ENCODE measurements at regions not wholly inside any gene's neighbourhood (a gene's known extent, or its start where the extent isn't known, plus 50 kb on each side); places are given as distances from the start of the nearest gene placed in this dataset.
A peak's percentile ranks its signal among the peaks of the same experiment; 100 is the strongest.
"Not testable (repeated sequence)": the region's sequence is repeated elsewhere in the genome, so short reads cannot be mapped to it uniquely, and the experiment has no call there.

DNA sequence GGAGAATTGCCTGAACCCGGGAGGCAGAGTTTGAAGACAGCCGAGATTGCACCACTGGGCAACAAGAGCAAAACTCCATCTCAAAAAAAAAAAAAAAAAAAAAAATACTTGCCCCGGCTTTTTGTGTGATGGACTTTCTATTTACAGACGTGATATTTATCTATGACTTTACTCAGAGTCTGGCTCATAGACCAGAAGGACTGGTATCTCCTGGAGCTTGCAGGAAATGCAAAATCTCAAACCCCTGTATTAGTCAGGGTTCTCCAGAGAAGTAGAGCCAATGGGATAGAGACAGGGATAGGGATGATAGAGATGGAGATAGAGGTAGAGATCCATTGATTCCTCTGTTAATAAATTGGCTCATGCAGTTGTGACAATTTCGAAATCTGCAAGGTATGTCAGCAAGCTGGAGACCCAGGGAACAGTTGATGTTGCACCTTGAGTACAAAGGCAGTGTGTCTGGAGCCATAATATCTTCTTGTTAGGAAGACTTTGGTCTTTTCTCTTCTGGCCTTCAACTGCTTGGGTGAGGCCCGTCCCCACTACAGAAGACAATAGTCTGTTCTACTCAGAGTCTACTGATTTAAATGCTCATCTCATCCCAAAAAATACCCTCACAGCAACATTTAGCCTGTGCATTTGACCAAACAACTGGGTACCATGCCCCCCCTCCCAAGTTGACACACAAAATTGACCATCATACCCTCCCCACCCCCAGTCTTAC is 195.4 kb upstream of the MSX2 start:
- DNase-seq = no peak

DNA sequence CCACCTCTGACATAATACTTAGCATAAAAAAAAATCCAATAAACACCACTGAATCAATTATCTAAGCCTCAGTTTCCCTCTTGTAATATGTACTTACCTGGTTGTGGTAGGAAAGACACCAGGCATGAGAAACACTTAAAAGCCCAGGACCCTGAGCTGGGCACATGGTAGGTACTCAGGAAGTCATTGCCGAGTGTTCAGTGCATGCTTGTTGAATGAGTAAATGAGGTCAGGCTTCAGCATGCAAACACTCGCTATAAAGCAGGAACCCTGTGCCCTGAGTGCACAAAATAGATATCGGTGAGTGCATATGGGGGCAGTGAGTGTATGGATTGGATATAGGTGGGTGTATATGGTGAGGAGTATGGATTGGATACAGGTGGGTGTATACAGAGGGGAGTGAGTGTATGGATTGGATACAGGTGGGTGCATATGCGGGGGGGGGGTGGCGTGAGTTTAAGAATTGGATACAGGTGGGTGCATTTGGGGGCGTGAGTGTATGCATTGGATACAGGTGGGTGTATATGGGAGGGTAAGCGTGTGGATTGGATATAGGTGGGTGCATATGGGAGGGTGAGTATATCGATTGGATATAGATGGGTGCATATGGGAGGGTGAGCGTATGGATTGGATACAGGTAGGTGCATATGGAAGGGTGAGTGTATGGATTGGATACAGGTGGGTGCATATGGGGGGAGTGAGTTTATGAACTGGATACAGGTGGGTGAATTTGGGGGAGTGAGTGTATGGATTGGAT is 194.3 kb upstream of the MSX2 start:
- DNase-seq = no peak

DNA sequence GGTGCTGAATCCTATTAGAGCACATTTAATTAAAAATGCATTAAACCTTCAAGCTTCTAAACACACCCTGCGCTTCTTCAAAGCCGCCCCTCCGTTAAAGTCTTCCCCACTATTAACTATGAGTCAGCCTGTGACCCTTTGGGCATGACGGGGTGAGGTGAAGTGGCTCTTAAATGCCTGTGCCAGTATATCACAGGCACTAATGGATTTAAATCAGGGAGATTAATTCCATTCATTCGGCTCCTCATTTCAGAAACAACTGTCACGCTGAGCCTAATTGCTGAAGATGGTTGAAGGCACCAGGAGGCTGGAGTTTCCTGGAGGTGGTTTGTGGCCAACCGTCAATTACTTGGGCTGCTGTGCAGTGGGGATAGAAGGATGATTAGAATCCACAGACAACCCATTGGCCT is 192.6 kb upstream of the MSX2 start:
- DNase-seq = no peak

DNA sequence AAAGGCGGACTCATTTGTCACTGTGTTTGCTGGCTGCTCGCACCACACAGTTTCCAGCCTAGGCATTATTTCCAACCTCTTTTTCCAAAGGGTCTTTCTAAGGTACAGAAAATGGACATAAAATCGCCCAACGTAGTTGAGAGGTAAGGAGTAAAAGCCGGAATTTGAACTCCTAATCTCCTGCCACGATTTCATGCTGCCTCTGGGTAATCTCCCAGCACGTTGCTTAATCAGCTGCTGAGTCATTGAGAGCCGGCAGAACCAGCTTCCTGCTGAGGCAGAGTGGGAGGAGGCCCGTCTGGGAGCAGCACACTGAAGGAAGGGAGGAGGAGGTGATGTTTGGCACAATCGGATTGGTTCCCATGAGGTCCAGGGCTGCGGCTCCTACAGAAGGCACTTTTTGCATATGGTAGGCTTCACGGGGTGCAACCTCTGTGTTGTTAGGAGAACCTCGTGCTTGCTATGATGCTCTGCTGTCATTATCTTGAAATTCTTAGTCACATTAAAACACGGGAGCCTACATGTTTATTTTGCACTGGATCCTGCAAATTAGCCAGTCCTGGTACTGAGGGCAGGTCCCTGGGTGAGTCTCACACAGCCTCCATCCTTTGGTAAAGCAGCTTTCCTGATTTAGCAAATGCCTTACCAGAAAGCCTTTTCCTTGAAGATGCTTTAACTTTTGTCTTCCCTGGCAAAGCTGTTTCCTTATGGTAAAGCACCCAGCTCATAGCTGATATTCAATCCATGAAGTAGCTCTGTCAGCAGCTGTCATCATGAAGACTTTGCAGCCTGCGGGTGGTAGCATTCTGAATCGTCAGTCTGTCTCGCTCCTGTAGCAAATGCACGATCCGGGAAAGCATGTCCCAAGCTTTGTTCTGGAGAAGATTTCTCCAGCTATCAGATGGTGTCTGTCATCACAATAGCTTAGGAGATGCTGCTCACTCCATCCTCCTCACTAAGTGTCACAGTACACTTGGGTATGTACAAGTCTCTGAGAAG is 191.6 kb upstream of the MSX2 start:
- peak; percentile 78 for DNase-seq

DNA sequence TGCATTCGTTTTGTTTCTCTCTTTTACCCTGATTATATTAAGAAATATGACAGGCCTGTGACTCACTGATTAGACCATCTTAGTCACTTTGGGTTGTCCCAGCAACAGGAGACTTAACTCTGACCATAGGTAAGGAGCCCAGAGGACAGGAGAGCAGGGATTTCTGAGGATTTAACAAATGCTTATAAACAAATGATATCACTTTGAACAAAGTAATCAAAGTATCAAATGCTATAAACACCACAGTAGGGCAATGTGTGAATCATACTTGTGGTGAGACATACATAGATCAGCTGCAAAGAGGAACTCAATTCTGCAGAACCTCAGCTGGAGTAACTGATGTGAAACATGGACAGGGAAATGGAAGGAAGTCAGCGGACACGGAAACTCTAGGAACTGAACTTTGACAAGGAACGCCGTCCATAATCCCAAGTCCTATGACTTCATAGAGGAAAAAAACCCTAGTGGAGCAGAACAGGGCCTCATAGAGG is 190.6 kb upstream of the MSX2 start:
- DNase-seq = peak; percentile 25

DNA sequence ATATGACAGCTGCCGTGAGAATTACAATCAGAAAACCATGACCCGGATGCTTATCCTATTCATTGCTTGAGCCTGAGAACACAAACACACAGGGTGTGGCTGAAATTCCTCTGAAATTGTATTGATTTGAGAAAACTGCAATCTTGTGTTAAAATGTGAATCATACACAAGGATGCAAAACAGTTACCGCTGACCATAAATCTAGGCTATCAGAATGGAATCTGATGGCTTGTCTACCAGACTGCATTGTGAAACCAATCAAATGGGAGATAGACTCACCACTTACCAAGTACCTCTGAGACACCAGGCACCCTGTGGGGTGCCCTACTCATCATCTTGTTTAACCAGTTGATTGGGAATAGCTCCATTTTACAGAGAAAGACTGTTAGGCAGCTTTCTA is 188.7 kb upstream of the MSX2 start:
- no peak for DNase-seq

DNA sequence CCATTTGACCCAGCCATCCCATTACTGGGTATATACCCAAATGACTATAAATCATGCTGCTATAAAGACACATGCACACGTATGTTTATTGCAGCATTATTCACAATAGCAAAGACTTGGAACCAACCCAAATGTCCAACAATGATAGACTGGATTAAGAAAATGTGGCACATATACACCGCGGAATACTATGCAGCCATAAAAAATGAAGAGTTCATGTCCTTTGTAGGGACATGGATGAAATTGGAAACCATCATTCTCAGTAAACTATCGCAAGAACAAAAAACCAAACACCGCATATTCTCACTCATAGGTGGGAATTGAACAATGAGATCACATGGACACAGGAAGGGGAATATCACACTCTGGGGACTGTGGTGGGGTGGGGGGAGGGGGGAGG is 184.6 kb upstream of the MSX2 start:
- not testable (repeated sequence) for DNase-seq

DNA sequence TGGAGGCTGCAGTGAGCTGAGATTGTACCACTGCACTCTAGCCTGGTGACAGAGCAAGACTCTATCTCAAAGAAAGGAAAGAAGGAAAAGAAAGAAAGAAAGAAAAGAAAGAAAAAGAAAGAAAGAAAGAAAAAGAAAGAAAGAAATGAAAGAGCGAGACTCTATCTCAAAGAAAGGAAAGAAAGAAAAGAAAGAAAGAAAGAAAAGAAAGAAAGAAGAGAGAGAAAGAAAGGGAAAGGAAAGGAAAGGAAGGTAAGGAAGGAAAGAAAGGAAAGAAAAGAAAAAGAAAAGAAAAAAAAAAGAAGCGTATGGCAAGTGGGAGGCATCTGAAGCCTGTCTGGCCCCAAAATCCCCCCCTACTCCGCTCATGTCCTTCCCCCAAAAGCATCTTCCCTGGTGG is 182.3 kb upstream of the MSX2 start:
- DNase-seq = no peak

DNA sequence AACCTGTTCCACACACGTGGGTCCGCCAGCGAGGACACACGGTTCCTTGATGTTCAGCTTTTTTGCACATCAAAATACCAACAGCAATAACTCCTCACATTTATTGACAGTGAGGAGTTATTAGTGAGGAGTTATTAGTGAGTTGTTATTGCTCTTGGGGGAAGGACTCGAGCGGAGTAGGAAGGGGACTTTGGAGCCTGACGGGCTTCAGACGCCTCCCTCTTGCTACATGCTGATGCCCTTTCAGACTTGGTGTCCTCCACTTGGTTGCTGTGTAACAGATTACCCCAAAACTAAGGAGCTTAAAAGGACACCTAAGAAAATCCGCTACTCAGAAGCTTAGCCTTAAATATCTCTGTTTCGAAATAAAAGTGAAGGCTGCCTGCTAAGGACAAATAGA is 181.9 kb upstream of the MSX2 start:
- no peak for DNase-seq

DNA sequence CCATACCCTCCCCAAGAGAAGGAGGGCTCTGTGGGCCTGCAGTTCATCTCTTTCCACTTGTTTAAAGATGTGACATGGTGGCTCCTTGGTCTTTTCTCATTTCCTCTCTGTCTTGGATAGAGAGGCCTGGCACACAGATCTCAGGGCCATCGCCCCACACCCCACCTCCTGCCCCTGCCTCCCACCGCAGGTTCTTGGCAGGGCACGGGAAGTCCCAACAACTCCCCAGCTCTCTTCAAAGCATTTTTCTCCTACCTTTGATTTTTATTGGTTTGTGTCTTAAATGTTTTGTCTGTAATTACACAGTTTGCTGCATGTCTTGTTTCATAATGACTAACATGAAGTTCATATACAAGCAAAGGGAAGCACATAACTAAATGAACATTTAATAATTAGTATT is 178.5 kb upstream of the MSX2 start:
- no peak for DNase-seq

DNA sequence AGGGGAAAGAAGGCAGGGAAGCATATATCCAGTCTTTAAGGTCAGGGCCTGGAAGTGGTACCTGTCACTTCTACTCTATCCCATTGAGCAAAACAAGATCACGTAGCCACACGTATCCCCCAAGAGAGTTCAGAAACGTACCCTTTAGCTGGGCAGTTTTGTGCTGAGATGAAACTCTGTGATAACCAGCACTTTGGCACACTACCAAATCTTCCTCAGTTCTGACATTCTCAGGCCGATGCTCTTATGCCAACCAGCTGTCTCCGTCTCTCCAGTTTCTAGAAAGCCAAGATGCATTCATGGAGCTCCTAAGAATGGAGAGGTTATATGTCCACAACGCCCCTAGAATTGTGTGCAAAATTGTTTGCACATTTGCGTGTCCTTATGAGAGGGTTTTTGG is 176.6 kb upstream of the MSX2 start:
- DNase-seq = no peak

DNA sequence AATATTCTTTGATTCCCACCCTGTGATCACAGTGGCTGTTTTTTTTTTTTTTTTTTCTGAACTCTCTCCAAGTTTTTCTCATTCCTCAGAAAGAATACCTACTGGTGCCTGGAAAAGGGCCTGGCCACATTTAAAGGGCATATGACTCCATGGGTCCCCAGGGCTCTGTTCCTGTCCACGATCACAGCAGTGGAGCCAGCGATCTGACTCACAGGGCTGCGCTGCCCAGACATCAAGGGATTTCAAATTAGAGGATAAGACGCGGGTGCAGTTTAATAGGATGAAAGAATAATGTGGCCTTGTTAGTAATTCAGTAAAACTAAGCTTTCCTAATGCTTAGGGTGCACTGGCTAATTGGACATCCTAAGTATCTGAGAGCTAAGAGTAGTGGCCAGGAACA is 175.1 kb upstream of the MSX2 start:
- DNase-seq = no peak

DNA sequence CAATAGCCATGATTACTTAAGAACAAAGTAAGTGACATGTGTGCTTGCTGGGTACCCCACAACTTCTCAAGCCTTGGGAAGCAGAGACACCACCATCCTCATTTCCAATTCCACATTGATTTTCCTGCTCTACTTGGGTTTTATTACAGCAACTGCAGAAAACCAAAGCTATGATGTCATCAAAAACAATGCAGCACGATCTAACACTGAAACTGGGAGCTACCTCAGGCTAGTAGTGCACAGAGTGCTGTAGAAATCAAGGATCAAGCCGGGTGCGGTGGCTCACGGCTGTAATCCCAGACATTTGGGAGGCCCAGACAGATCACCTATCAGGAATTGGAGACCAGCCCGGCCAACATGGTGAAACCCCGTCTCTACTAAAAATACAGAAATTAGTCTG is 174.4 kb upstream of the MSX2 start:
- no peak for DNase-seq

DNA sequence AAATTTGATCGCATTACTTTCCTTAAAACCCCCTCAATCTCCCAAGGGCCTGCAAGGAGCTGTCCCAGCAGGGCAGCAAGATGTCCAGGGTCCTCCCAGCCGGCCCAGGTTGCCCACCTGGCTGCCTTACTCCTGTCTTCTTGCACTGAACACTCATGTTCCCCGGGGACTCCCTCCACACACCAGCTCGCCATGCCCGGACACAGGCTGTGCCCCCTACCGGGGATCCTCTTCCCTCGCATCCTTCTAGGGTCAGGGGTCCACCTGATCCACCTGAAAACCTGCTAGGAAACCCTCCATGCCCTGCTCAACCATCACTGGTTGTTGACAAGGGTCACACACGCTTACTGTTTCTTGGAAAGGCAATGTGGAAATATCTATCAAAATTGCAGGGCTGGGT is 172.0 kb upstream of the MSX2 start:
- DNase-seq = no peak

DNA sequence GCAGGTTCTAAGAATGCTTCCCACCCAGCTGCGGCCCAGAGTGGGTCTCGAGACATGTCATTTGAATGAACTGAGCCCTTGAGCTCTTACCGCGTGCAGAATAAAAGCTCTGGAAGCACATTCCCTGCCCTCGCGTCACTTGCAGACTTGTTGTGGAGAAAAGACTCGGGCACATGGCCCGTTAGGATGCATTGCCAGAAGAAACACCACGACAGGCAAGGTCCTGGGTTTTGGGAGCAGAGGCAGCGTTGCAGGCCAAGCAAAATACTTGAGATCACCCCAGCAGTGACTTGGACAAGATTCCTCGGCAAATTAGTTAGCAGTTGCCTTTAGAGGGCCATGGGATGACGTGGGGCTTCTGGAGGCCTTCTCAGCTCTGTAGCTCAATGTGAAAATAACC is 170.8 kb upstream of the MSX2 start:
- DNase-seq = no peak

DNA sequence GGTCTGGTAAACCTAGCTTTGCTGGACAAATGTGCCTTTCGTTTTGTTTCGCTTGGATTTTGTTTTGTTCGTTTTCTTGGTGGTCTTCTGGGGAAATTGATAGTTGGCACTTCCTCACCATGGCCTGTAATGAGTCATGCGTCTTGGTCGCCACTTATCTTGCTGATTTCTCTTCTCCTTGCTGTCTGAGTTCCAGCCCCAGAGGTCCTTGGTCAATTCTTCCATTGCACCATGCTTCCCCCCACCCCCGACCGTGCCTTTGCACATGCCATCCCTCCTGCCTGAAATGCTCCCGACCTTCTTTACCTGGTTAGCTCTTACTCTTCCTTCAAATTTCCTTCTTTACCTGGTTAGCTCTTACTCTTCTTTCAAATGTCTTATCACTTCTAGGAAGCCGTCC is 168.7 kb upstream of the MSX2 start:
- no peak for DNase-seq

DNA sequence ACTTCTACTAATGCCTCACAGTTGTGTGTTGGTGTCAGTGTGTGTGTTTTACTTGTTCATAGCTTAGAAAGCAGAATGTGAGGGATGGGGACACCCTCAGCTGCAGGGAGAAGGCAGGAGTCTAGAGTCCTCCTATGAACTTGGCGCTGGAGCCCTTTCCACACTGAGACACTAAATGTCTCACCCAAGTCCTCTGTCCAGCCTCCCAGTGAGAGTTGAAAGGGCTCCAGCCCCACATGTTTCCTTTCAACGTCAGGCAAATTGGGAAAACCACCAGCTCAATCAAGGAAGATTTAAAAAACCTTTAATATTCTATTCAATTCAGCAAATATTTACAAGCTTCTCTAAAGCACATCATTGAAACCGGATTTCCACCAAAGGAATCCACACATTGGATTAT is 167.6 kb upstream of the MSX2 start:
- DNase-seq = no peak

DNA sequence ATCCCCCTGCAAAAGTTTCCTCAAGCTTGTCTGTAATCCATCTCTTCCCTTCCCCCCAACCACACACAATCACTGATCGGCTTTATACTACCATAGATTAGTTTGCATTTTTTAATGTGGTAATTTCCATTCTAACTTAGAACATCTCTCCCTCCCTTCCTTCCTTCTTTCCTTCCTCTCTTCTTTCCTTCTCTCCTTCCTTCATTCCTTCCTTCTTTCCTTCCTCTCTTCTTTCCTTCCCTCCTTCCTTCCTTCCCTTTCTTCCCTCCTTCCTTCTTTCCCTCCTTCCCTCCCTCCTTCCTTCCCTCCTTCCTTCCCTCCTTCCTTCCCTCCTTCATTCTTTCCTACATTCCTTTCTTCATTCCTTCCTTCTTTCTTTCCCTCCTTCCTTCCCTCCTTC is 166.2 kb upstream of the MSX2 start:
- no peak for DNase-seq

DNA sequence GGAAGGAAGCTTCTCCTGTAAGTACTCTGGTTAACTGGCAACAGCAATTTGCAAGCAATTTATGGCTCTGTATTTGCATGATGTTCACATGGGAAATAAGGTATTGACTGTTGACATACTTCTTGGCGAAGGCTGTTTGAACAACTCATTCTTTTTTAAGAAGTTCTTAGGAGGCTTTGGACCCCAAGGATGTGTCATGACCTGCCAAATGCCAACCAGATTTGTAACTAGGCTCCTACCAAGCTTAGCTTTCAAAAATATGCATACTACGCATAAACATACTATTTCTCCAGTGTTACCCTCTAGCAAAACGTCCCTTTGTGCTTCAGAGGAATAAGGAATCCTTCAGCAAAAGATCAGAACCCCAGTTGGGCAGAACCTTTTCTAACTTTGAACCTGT is 165.2 kb upstream of the MSX2 start:
- DNase-seq = no peak

DNA sequence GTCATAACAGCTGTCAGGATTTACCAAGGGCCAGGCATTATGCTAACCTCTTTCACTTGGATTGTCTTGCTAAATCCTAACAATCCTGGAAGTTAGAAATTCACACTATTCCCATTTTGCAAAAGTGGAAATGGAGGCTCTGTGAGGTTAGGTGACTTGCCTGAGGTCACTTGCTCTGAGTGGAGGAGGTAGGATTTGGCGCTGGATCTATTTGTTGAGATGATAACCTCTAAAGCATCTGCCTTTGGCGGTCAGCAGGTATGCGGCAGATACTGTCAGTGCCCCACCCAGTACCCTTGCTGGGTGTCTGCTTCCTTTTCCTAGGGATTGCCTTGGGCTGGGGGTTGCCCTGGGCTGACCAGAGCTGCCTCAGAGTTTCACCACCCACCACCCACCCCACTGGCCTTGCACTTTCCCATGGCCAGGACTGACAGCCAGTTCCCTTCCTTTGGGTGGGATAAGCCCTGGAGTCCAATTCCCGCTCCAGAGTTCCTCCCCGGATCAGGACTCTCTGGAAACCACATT is 164.8 kb upstream of the MSX2 start:
- no peak for DNase-seq

DNA sequence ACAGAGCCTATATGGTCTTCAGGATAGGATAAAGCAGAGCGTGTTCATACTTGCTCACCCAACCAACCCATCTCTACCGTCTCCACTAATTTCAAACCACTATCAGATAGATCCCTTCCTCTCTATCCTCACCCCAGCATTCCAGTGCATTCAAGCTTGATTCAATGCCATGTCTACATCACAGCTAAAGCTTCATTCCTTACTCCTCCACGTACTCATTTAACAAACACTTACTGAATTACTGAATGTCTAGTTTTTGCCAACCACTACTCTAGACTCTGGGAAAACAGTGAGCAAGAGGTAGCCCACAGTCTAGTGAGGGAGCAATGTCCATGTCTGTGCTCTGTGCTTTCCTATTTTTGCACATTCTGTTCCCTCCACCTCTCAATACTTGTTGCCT is 163.5 kb upstream of the MSX2 start:
- DNase-seq = no peak

DNA sequence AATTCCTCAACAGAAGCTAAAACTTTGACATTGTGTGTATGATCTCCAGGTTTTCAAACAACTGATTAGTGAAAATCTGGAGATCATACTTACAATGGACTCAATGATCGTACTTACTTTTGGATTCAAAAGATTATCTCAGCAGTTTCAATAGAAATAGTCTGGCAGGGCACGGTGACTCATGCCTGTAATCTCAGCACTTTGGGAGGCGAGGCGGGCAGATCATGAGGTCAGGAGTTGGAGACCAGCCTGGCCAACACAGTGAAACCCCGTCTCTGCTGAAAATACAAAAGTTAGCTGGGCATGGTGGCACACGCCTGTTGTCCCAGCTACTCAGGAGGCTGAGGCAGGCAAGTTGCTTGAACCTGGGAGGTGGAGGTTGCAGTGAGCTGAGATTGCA is 161.3 kb upstream of the MSX2 start:
- not testable (repeated sequence) for DNase-seq

DNA sequence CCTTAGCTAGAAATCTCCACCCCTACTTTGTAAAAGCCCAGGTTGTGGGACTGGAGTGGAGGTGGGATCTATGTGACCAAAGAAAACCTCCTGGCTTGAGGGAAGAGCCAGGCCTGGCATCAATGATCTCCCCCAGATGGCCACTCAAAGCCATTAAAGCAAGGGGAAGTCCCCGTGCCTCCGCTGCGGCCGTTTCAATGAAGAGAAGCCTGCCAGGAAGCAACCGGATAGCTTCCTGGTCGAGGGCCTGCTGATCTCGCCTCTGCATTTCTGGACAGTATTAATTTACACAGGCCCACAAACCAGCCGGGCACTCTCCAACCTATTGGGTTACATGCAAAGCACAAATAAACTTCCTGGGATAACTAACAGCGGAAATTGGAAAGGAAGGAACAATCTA is 160.5 kb upstream of the MSX2 start:
- no peak for DNase-seq

All from GOT3 (cell line).